HepG2 (cell line): ENCODE measurements at regions not wholly inside any gene's neighbourhood (a gene's known extent, or its start where the extent isn't known, plus 50 kb on each side); places are given as distances from the start of the nearest gene placed in this dataset.
A peak's percentile ranks its signal among the peaks of the same experiment; 100 is the strongest.

Source experiments
- CREB1 ChIP-seq, 2 experiments: fragments of 450-650 bp in 1 of 2; IDR thresholded peaks; 2 replicates each; pipeline ENCODE4 v1.6.1; 2016 to 2017; ENCODE audit warnings: control low read depth in 1 of 2, mild to moderate bottlenecking in 1 of 2, missing compliant biosample characterization in 1 of 2, missing genetic modification characterization in 1 of 2
- ELK4 ChIP-seq: sonication (generic); formaldehyde crosslinking; IDR thresholded peaks from 2 replicates; pipeline ENCODE4 v1.9.0; 2021; ENCODE audit warnings: missing genetic modification reagents, borderline replicate concordance
- GLI4 ChIP-seq: sonication (generic); formaldehyde crosslinking; IDR thresholded peaks from 2 replicates; pipeline ENCODE4 v1.5.1; 2020; ENCODE audit warnings: missing genetic modification reagents, mild to moderate bottlenecking, moderate library complexity, borderline replicate concordance
- HMG20B ChIP-seq: conservative IDR thresholded peaks from 2 replicates; pipeline ENCODE4 v1.6.1; 2016; ENCODE audit warnings: missing genetic modification reagents, missing compliant biosample characterization
- HOMEZ ChIP-seq: IDR thresholded peaks from 2 replicates; pipeline ENCODE4 v1.6.1; 2016; ENCODE audit warnings: low read depth
- MEIS2 ChIP-seq: sonication (generic); formaldehyde crosslinking; IDR thresholded peaks from 2 replicates; pipeline ENCODE4 v1.9.0; 2021; ENCODE audit warnings: mild to moderate bottlenecking, missing genetic modification reagents
- NR2C2 ChIP-seq: sonication (generic); formaldehyde crosslinking; IDR thresholded peaks from 2 replicates; pipeline ENCODE4 v1.4.0; 2020; ENCODE audit warnings: missing genetic modification reagents, mild to moderate bottlenecking, moderate library complexity, borderline replicate concordance
- PPARG ChIP-seq: conservative IDR thresholded peaks from 2 replicates; pipeline ENCODE4 v1.6.1; 2016; ENCODE audit warnings: missing biosample characterization, missing genetic modification reagents
- PRDM10 ChIP-seq: sonication (generic); formaldehyde crosslinking; IDR thresholded peaks from 2 replicates; pipeline ENCODE4 v1.4.0; 2020; ENCODE audit warnings: low read depth, missing genetic modification reagents
- REST ChIP-seq, 2 experiments: IDR thresholded peaks; 2 replicates each; pipeline ENCODE4 v1.6.1; 2011 to 2012; ENCODE audit warnings: low read length in 2 of 2, borderline replicate concordance in 1 of 2, low read depth in 1 of 2, mild to moderate bottlenecking in 1 of 2, moderate library complexity in 1 of 2
- ZNF331 ChIP-seq: sonication (generic); formaldehyde crosslinking; IDR thresholded peaks from 2 replicates; pipeline ENCODE4 v1.4.0; 2020; ENCODE audit warnings: missing genetic modification reagents
- ZNF503 ChIP-seq: sonication (generic); formaldehyde crosslinking; IDR thresholded peaks from 2 replicates; pipeline ENCODE4 v1.4.0; 2020; ENCODE audit warnings: missing genetic modification reagents
- ZNF616 ChIP-seq: sonication (generic); formaldehyde crosslinking; IDR thresholded peaks from 2 replicates; pipeline ENCODE4 v1.5.0; 2020; ENCODE audit warnings: low read depth, mild to moderate bottlenecking, missing genetic modification reagents

- TF ChIP-seq PRDM10 (CRISPR knock-in tag) (no peak), GLI4 (no peak), REST (IDR thresholded peaks at IDR 0.05; ENCODE audit: borderline replicate concordance in 1 of 2, low read depth in 1 of 2, low read length in 2 of 2) (no peak), ELK4 (no peak), HMG20B (CRISPR knock-in tag) (0 out of 2 replicates have a peak, but pooled peaks have one; percentile 19), MEIS2 (no peak), ZNF331 (CRISPR knock-in tag) (0 out of 2 replicates have a peak, but pooled peaks have one; percentile 29), NR2C2 (CRISPR knock-in tag) (no peak), ZNF616 (CRISPR knock-in tag) (no peak), CREB1 (IDR thresholded peaks at IDR 0.05) (no peak), CREB1 (CRISPR knock-in tag; IDR thresholded peaks at IDR 0.05) (0 out of 2 replicates have a peak, but pooled peaks have one; percentile 13), ZNF503 (no peak), HOMEZ (CRISPR knock-in tag) (no peak), PPARG (CRISPR knock-in tag) (no peak)
These were observed 228.7 kb upstream of the SIX2 start (continued) for GRCh38 chr2:45237850-45238542.
